Lung (tissue), 11 donors: ENCODE measurements at regions not wholly inside any gene's neighbourhood (a gene's known extent, or its start where the extent isn't known, plus 50 kb on each side); places are given as distances from the start of the nearest gene placed in this dataset.

Experiments
- ATAC-seq: fragments of 200-7000 bp; cut with Tn5 transposase; one replicate; pipeline ENCODE4 v1.9.1; 2020; ENCODE audit warnings: moderate number of reproducible peaks; ENCODE audit not compliant: insufficient read depth, low FRiP score
- DNase-seq, 3 donors: peaks; one replicate each; pipeline ENCODE4 v3.0.0-alpha.2; 2013 to 2017
- H3K27ac ChIP-seq, 2 donors: one replicate each; pipeline ENCODE4 v1.5.1; 2013; ENCODE audit warnings: mild to moderate bottlenecking in 2 of 2, moderate library complexity in 2 of 2, control low read depth in 1 of 2, inconsistent platforms in 1 of 2, low read depth in 1 of 2, low read length in 1 of 2
- H3K27me3 ChIP-seq, 3 donors: one replicate each; pipeline ENCODE4 v1.5.1; 2013; ENCODE audit warnings: low read length in 2 of 3; ENCODE audit not compliant: control insufficient read depth in 3 of 3, insufficient read depth in 3 of 3
- H3K36me3 ChIP-seq, 4 donors: one replicate each; pipeline ENCODE4 v1.5.1; 2013; ENCODE audit warnings: low read length in 4 of 4, mild to moderate bottlenecking in 1 of 4, moderate library complexity in 1 of 4; ENCODE audit not compliant: control insufficient read depth in 4 of 4, insufficient read depth in 4 of 4
- H3K4me1 ChIP-seq, 5 donors: one replicate each; pipeline ENCODE4 v1.5.1; 2013; ENCODE audit warnings: low read length in 5 of 5, mild to moderate bottlenecking in 2 of 5, moderate library complexity in 1 of 5; ENCODE audit not compliant: control insufficient read depth in 5 of 5, insufficient read depth in 5 of 5
- H3K4me3 ChIP-seq: one replicate; pipeline ENCODE4 v1.5.1; 2013; ENCODE audit warnings: mild to moderate bottlenecking, control low read depth, moderate library complexity
- H3K9ac ChIP-seq, 2 donors: one replicate each; pipeline ENCODE4 v1.5.1; 2013; ENCODE audit warnings: low read length in 2 of 2, control low read depth in 1 of 2; ENCODE audit not compliant: insufficient read depth in 1 of 2
- H3K9me3 ChIP-seq, 4 donors: one replicate each; pipeline ENCODE4 v1.5.1; 2013; ENCODE audit warnings: low read length in 3 of 4, mild to moderate bottlenecking in 1 of 4, moderate library complexity in 1 of 4; ENCODE audit not compliant: control insufficient read depth in 4 of 4, insufficient read depth in 3 of 4
- WGBS, 2 donors: extraction: QIAGEN DNeasy Blood & Tissue Kit; methylation state at CpG; one replicate each; pipeline ENCODE4 v1.1.7; 2013; 5-methylcytosine and 5-hydroxymethylcytosine counted together
- TF ChIP-seq, protein P1 (sequence below): IDR thresholded peaks from 2 replicates; pipeline ENCODE4 v1.5.1; 2012; ENCODE audit warnings: mild to moderate bottlenecking; ENCODE audit errors: control extremely low read depth, extremely low read depth
- donor health status: control.
- donor health status: control.
- donor health status: Bipolar disorder and iron deficiency.
- donor health status: healthy.
- donor health status: DM: yes; HTN: yes; CAD: no.

DNA sequence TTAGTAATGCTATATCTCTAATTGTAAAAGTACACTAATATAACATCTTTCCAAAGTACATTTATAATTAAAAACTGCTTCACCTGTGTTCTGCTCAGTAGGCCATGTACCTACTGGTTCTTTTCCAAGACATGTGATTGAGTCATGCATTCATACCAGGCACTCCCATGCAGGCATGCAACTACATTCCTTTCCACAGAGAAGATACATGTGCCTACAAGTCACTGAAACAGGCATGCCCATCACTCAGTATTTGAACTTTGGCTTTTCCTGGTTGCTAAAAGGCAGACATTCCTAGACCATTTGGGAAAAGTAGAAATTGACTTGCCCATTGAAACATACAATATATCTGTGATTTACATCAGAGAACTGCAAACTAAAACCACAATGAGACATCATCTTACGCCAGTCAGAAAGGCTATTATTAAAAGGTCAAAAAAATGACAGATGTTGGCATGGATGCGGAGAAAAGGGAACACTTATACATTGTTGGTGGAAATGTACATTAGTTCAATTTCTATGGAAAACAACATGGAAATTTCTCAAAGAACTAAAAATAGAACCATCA lies 148.3 kb upstream of the MOCS2 start:
- no peaks in the 10 kb centered on the region for H3K27me3 ChIP-seq
- no peaks in the 10 kb centered on the region for H3K9me3 ChIP-seq
- DNase-seq: no peak
- H3K36me3 ChIP-seq: no peaks in the 10 kb centered on the region
- H3K27ac ChIP-seq: no peak overlapping the region
- TF ChIP-seq, protein P1, sequence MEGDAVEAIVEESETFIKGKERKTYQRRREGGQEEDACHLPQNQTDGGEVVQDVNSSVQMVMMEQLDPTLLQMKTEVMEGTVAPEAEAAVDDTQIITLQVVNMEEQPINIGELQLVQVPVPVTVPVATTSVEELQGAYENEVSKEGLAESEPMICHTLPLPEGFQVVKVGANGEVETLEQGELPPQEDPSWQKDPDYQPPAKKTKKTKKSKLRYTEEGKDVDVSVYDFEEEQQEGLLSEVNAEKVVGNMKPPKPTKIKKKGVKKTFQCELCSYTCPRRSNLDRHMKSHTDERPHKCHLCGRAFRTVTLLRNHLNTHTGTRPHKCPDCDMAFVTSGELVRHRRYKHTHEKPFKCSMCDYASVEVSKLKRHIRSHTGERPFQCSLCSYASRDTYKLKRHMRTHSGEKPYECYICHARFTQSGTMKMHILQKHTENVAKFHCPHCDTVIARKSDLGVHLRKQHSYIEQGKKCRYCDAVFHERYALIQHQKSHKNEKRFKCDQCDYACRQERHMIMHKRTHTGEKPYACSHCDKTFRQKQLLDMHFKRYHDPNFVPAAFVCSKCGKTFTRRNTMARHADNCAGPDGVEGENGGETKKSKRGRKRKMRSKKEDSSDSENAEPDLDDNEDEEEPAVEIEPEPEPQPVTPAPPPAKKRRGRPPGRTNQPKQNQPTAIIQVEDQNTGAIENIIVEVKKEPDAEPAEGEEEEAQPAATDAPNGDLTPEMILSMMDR: no peak
- no peak overlapping the region for H3K9ac ChIP-seq
- no peak overlapping the region for H3K4me3 ChIP-seq
- no peaks in the 10 kb centered on the region for H3K4me1 ChIP-seq
- 83 to 86% methylated on average over 2 of the region's 2 CpGs for WGBS, 2 donors
- no peak for ATAC-seq

GRCh38 chr5:53259176-53259575 lies 149.6 kb upstream of the MOCS2 start:
- Histone ChIP-seq H3K9me3 (no peaks in the 10 kb centered on the region), H3K27me3 (no peaks in the 10 kb centered on the region), H3K36me3 (no peaks in the 10 kb centered on the region), H3K4me3 (no peak overlapping the region), H3K4me1 (no peaks in the 10 kb centered on the region), H3K27ac (no peak overlapping the region), H3K9ac (no peak overlapping the region)
- TF ChIP-seq, protein P1: no peak
- ATAC-seq: no peak
- no peak for DNase-seq
- WGBS, 2 donors: 93 to 95% methylated on average over 1 of the region's 1 CpG

- Histone ChIP-seq H3K9me3 (no peaks in the 10 kb centered on the region), H3K27me3 (no peaks in the 10 kb centered on the region), H3K36me3 (no peaks in the 10 kb centered on the region), H3K4me1 (no peaks in the 10 kb centered on the region), H3K9ac (no peak overlapping the region), H3K4me3 (no peak overlapping the region), H3K27ac (no peak overlapping the region)
- no peak for DNase-seq
- WGBS, 2 donors: 94 to 95% methylated on average over 1 of the region's 1 CpG
- ATAC-seq: no peak
- TF ChIP-seq, protein P1: no peak
These were observed 150.9 kb upstream of the MOCS2 start for GRCh38 chr5:53260446-53260845.

DNA sequence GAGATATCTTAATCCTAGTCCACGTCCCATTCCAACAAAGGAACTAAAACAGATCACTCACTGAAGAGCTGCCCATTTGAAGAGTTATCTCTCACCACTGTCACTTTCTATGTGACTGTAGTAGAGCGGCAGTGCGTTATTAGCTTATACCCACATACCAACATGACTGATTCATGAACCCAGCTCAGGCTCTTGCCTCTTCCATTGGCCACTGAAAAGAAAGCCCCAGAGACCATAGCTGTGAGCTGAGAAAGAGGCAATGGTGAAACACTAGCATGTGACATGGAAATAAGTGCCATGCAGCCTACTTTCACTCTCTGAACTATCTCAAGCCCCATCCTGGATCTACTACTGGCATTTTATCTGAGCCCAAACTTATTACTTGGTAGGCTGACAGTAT lies 151.7 kb upstream of the MOCS2 start:
- 79 to 91% methylated on average over 3 of the region's 3 CpGs for WGBS, 2 donors
- H3K27me3 ChIP-seq: no peaks in the 10 kb centered on the region
- no peak overlapping the region for H3K4me3 ChIP-seq
- TF ChIP-seq, protein P1: no peak
- no peaks in the 10 kb centered on the region for H3K9me3 ChIP-seq
- no peak overlapping the region for H3K9ac ChIP-seq
- H3K36me3 ChIP-seq: no peaks in the 10 kb centered on the region
- no peaks in the 10 kb centered on the region for H3K4me1 ChIP-seq
- H3K27ac ChIP-seq: no peak overlapping the region
- no peak for DNase-seq
- ATAC-seq: no peak
